ENCODE measurements at regions not wholly inside any gene's neighbourhood (a gene's known extent, or its start where the extent isn't known, plus 50 kb on each side); places are given as distances from the start of the nearest gene placed in this dataset.
"Not testable (repeated sequence)": the region's sequence is repeated elsewhere in the genome, so short reads cannot be mapped to it uniquely, and the experiment has no call there.

- no peak overlapping the region for H3K4me3 ChIP-seq (replicated peaks in 1 of 2; ENCODE audit: low read depth in 2 of 2, low read length in 2 of 2)
- DNase-seq (ENCODE audit: low read depth in 2 of 2) = no peak
- TF ChIP-seq, protein P1, sequence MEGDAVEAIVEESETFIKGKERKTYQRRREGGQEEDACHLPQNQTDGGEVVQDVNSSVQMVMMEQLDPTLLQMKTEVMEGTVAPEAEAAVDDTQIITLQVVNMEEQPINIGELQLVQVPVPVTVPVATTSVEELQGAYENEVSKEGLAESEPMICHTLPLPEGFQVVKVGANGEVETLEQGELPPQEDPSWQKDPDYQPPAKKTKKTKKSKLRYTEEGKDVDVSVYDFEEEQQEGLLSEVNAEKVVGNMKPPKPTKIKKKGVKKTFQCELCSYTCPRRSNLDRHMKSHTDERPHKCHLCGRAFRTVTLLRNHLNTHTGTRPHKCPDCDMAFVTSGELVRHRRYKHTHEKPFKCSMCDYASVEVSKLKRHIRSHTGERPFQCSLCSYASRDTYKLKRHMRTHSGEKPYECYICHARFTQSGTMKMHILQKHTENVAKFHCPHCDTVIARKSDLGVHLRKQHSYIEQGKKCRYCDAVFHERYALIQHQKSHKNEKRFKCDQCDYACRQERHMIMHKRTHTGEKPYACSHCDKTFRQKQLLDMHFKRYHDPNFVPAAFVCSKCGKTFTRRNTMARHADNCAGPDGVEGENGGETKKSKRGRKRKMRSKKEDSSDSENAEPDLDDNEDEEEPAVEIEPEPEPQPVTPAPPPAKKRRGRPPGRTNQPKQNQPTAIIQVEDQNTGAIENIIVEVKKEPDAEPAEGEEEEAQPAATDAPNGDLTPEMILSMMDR (IDR thresholded peaks at IDR 0.05; ENCODE audit: low read depth, low read length) = no peak
Observed at GRCh38 chr16:6701096-6701495, 631.5 kb upstream of the RBFOX1 start.

- TF ChIP-seq, protein P1 (IDR thresholded peaks at IDR 0.05; ENCODE audit: low read depth, low read length) = no peak
- DNase-seq (ENCODE audit: low read depth in 2 of 2) = no peak
- H3K4me3 ChIP-seq (replicated peaks in 1 of 2; ENCODE audit: low read depth in 2 of 2, low read length in 2 of 2) = no peak overlapping the region
Observed at GRCh38 chr16:6698548-6698947, 634.1 kb upstream of the RBFOX1 start.

- TF ChIP-seq, protein P1 (IDR thresholded peaks at IDR 0.05; ENCODE audit: low read depth, low read length) = no peak
- no peak overlapping the region for H3K4me3 ChIP-seq (replicated peaks in 1 of 2; ENCODE audit: low read depth in 2 of 2, low read length in 2 of 2)
Observed at GRCh38 chr16:6695666-6696065, 637.0 kb upstream of the RBFOX1 start.

DNA sequence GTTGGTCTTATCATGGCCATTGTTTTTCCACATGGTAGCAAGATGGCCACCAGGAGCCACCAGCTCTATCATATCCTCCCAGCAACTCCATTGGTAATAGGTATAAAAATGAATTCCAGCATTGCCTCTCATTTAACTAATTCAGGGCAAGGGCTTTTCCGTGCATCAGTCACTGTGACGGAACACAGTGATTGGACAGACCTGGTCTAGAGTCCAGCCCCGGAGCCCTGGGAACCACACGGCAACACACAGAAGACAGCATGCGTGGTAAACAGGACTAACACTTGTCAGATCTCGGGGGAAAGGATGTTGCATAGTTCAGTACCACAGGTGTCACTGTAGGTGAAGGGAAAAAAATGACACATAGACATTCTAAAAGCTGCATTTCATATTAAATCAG lies 638.0 kb upstream of the RBFOX1 start:
- H3K4me3 ChIP-seq (replicated peaks in 1 of 2; ENCODE audit: low read depth in 2 of 2, low read length in 2 of 2) = no peak overlapping the region
- no peak for DNase-seq (ENCODE audit: low read depth in 2 of 2)
- TF ChIP-seq, protein P1 (IDR thresholded peaks at IDR 0.05; ENCODE audit: low read depth, low read length) = no peak

More at GRCh38 chr16:6695666-6696065, 637.0 kb upstream of the RBFOX1 start:
- DNase-seq (ENCODE audit: low read depth in 2 of 2) = no peak

DNA sequence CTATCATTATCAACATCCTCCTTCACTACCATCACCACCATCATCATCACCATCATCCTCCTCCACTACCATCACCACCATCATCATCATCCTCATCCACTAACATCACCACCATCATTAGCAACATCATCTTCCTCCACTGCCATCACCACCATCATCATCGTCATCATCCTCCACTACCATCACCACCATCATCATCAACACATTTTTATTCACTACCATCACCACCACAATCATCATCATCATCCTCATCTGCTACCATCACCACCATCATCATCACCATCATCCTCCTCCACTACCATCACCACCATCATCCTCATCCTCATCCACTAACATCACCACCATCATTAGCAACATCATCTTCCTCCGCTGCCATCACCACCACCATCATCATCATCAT lies 639.2 kb upstream of the RBFOX1 start:
- not testable (repeated sequence) for DNase-seq (ENCODE audit: low read depth in 2 of 2); H3K4me3 ChIP-seq (replicated peaks in 1 of 2; ENCODE audit: low read depth in 2 of 2, low read length in 2 of 2)

DNA sequence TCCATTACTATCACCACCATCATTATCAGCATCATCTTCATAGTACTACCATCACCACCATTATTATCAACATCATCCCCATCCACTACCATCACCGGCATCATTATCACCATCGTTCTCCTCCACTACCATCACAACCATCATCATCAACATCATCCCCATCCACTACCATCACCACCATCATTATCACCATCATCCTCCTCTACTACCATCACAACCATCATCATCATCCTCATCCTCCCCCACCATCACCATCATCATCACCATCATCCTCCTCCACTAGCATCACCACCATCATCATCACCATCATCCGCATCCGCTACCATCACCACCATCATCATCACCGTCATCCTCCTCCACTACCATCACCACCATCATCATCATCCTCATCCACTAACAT lies 639.8 kb upstream of the RBFOX1 start:
- H3K4me3 ChIP-seq (replicated peaks in 1 of 2; ENCODE audit: low read depth in 2 of 2, low read length in 2 of 2) = no peak overlapping the region
- TF ChIP-seq, protein P1 (IDR thresholded peaks at IDR 0.05; ENCODE audit: low read depth, low read length) = no peak
- DNase-seq (ENCODE audit: low read depth in 2 of 2) = no peak

GRCh38 chr16:6690741-6691140 lies 641.9 kb upstream of the RBFOX1 start:
- DNase-seq (ENCODE audit: low read depth in 2 of 2) = no peak
- TF ChIP-seq, protein P1 (IDR thresholded peaks at IDR 0.05; ENCODE audit: low read depth, low read length) = no peak
- H3K4me3 ChIP-seq (replicated peaks in 1 of 2; ENCODE audit: low read depth in 2 of 2, low read length in 2 of 2) = no peak overlapping the region
